ENCODE measurements at regions not wholly inside any gene's neighbourhood (a gene's known extent, or its start where the extent isn't known, plus 50 kb on each side); places are given as distances from the start of the nearest gene placed in this dataset.

GRCh38 chr16:13816701-13817100, 103.3 kb upstream of the ERCC4 start:
- ChIA-PET POLR2A (no interaction called here), CTCF (no interaction called here)
- Histone ChIP-seq H3K9me3 (ENCODE audit: control insufficient read depth, insufficient read depth, low read depth, low read length) (no peaks in the 10 kb centered on the region), H3K36me3 (ENCODE audit: control insufficient read depth in 2 of 2, insufficient read depth in 1 of 2, low read length in 2 of 2) (no peaks in the 10 kb centered on the region), H3K27ac (ENCODE audit: extremely low read depth, low read depth, low read length) (no peak overlapping the region), H3K4me1 (ENCODE audit: control insufficient read depth, insufficient read depth, low read length) (no peaks in the 10 kb centered on the region), H3K4me3 (ENCODE audit: low read depth, low read length) (no peak overlapping the region)
- TF ChIP-seq ZNF501 (tag by site-specific recombination; IDR thresholded peaks at IDR 0.05), result no peak
- no peak for TF ChIP-seq ZNF140 (tag by site-specific recombination; IDR thresholded peaks at IDR 0.05)
- TF ChIP-seq SCRT2 (tag by site-specific recombination; IDR thresholded peaks at IDR 0.05), result no peak
- TF ChIP-seq FEZF1 (tag by site-specific recombination; IDR thresholded peaks at IDR 0.05), result no peak
- TF ChIP-seq ZNF133 (tag by site-specific recombination; IDR thresholded peaks at IDR 0.05), result no peak
- TF ChIP-seq SCRT1 (tag by site-specific recombination; IDR thresholded peaks at IDR 0.05; ENCODE audit: borderline replicate concordance), result no peak
- no peak for TF ChIP-seq PRDM1 (tag by site-specific recombination; IDR thresholded peaks at IDR 0.05)
- TF ChIP-seq ZNF18 (tag by site-specific recombination; IDR thresholded peaks at IDR 0.05), result no peak
- no peak for TF ChIP-seq ZBTB10 (tag by site-specific recombination; IDR thresholded peaks at IDR 0.05)
- no peak for TF ChIP-seq ZNF777 (tag by site-specific recombination; IDR thresholded peaks at IDR 0.05; ENCODE audit: borderline replicate concordance)
- TF ChIP-seq ZNF658 (tag by site-specific recombination; IDR thresholded peaks at IDR 0.05), result no peak
- no peak for TF ChIP-seq ZSCAN30 (tag by site-specific recombination; IDR thresholded peaks at IDR 0.05)
- TF ChIP-seq ZNF174 (tag by site-specific recombination; IDR thresholded peaks at IDR 0.05), result no peak
- TF ChIP-seq ZNF560 (tag by site-specific recombination; IDR thresholded peaks at IDR 0.05; ENCODE audit: borderline replicate concordance), result no peak
- no peak for TF ChIP-seq ZNF677 (tag by site-specific recombination; IDR thresholded peaks at IDR 0.05)
- no peak for TF ChIP-seq ZNF701 (tag by site-specific recombination; IDR thresholded peaks at IDR 0.05)
- no peak for TF ChIP-seq SP2 (tag by site-specific recombination; IDR thresholded peaks at IDR 0.05)
- TF ChIP-seq WT1 (tag by site-specific recombination; IDR thresholded peaks at IDR 0.05), result no peak
- TF ChIP-seq ZNF26 (tag by site-specific recombination; IDR thresholded peaks at IDR 0.05), result no peak

- Histone ChIP-seq H3K4me3 (ENCODE audit: low read depth, low read length) (no peak overlapping the region), H3K4me1 (ENCODE audit: control insufficient read depth, insufficient read depth, low read length) (no peaks in the 10 kb centered on the region), H3K9me3 (ENCODE audit: control insufficient read depth, insufficient read depth, low read depth, low read length) (no peaks in the 10 kb centered on the region), H3K36me3 (ENCODE audit: control insufficient read depth in 2 of 2, insufficient read depth in 1 of 2, low read length in 2 of 2) (no peaks in the 10 kb centered on the region), H3K27ac (ENCODE audit: extremely low read depth, low read depth, low read length) (no peak overlapping the region)
- POLR2A ChIA-PET, result no interaction called here
- CTCF ChIA-PET, result no interaction called here
- no peak for TF ChIP-seq ZBTB21 (tag by site-specific recombination; IDR thresholded peaks at IDR 0.05)
- TF ChIP-seq ZNF26 (tag by site-specific recombination; IDR thresholded peaks at IDR 0.05), result no peak
- TF ChIP-seq ZNF311 (tag by site-specific recombination; IDR thresholded peaks at IDR 0.05; ENCODE audit: borderline replicate concordance), result no peak
- TF ChIP-seq ZNF776 (tag by site-specific recombination; IDR thresholded peaks at IDR 0.05; ENCODE audit: borderline replicate concordance), result no peak
- TF ChIP-seq ZNF555 (tag by site-specific recombination; conservative IDR thresholded peaks at IDR 0.05), result no peak
- no peak for TF ChIP-seq ZNF248 (tag by site-specific recombination; IDR thresholded peaks at IDR 0.05)
- no peak for TF ChIP-seq MZF1 (tag by site-specific recombination; IDR thresholded peaks at IDR 0.05; ENCODE audit: borderline replicate concordance)
- TF ChIP-seq ZNF239 (tag by site-specific recombination; IDR thresholded peaks at IDR 0.05), result no peak
- no peak for TF ChIP-seq ZNF140 (tag by site-specific recombination; IDR thresholded peaks at IDR 0.05)
- no peak for TF ChIP-seq ZFP41 (tag by site-specific recombination; IDR thresholded peaks at IDR 0.05; ENCODE audit: borderline replicate concordance)
- no peak for TF ChIP-seq KLF8 (tag by site-specific recombination; IDR thresholded peaks at IDR 0.05)
- TF ChIP-seq ZSCAN18 (tag by site-specific recombination; IDR thresholded peaks at IDR 0.05), result no peak
These were observed 96.5 kb upstream of the ERCC4 start for GRCh38 chr16:13823501-13823900.
